ENCODE measurements at regions not wholly inside any gene's neighbourhood (a gene's known extent, or its start where the extent isn't known, plus 50 kb on each side); places are given as distances from the start of the nearest gene placed in this dataset.

GRCh38 chr1:221071777-221072176, 192.5 kb downstream of the HLX start:
- no peak for DNase-seq (ENCODE audit: low read depth)

GRCh38 chr1:221072214-221072613, 193.0 kb downstream of the HLX start:
- DNase-seq (ENCODE audit: low read depth) = no peak

DNA sequence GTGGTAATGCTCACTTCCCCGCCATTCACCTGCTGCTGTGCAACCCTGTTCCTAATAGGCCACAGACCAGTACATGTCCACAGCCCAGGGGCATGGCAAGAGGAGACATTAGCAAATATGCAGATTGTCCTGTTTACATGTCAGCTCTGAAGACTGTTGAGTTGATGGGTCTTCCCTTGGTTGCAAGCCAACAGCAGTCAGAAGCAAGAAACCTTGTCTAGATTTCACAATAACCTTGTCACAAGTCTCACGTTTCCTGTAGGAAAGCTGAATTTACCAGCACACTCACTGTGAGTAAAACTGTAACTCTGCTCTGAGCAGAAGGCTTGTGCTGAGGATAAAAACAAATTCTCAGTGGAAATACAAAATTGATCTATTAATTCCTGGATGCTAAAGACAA, 195.1 kb downstream of the HLX start:
- no peak for DNase-seq (ENCODE audit: low read depth)

DNA sequence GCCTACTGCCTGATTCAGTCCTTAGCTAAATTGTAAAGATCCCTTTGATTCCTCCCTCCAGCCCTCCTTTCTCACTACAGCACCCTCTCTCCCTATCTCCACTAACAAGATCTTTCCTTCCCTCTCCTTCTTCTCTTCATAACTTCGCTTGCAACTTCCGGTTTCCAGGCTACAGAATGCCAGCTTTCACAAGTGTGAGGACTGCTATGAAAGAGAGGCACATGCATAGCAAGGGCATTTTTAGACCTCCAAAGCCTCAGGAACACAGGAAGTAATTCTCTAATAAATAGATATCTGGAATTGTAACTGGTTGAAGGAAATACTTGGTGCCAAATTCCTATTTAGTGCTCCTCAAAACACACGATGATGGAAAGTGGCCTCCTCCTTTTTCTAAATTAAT, 196.7 kb downstream of the HLX start:
- DNase-seq (ENCODE audit: low read depth) = no peak

DNA sequence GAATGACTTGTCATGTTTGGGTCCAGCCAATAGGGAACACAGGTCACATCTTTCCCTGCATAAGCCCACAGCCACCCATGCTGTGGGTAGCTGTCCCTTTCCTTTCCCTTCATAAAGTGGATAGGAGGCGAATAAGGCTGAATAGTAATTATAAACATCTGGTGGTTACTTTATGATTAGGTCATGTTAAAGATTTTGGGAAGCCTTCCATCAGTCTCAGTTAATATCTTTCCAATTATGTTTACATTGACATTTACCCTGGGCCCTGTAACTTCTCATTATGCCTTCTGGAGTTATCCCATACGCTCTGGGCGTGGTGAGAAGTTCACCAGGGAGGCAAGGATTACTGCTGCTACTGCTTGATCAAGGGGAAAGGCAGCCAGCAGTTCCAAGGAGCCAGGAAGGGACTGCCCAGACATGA, 197.2 kb downstream of the HLX start:
- DNase-seq (ENCODE audit: low read depth) = no peak

- no peak for DNase-seq (ENCODE audit: low read depth)
Observed at GRCh38 chr1:221078260-221078965, 199.2 kb downstream of the HLX start.

- no peak for DNase-seq (ENCODE audit: low read depth)
Observed at GRCh38 chr1:221083902-221084301, 204.7 kb downstream of the HLX start.

GRCh38 chr1:221084681-221085080, 205.4 kb downstream of the HLX start:
- no peak for DNase-seq (ENCODE audit: low read depth)

- DNase-seq (ENCODE audit: low read depth) = no peak
Observed at GRCh38 chr1:221085701-221086375, 206.6 kb downstream of the HLX start.

- DNase-seq (ENCODE audit: low read depth) = no peak
Observed at GRCh38 chr1:221087919-221088318, 208.7 kb downstream of the HLX start.

- no peak for DNase-seq (ENCODE audit: low read depth)
Observed at GRCh38 chr1:221089273-221089672, 210.0 kb downstream of the HLX start.

GRCh38 chr1:221089803-221090202, 210.6 kb downstream of the HLX start:
- DNase-seq (ENCODE audit: low read depth) = no peak

- DNase-seq (ENCODE audit: low read depth) = no peak
Observed at GRCh38 chr1:221093903-221094791, 214.9 kb downstream of the HLX start.

- DNase-seq (ENCODE audit: low read depth) = no peak
Observed at GRCh38 chr1:221097479-221098281, 218.4 kb downstream of the HLX start.

GRCh38 chr1:221098471-221099405, 219.5 kb downstream of the HLX start:
- no peak for DNase-seq (ENCODE audit: low read depth)

GRCh38 chr1:221099747-221100595, 220.7 kb downstream of the HLX start:
- DNase-seq (ENCODE audit: low read depth) = no peak

GRCh38 chr1:221100611-221101010, 221.4 kb downstream of the HLX start:
- DNase-seq (ENCODE audit: low read depth) = no peak

DNA sequence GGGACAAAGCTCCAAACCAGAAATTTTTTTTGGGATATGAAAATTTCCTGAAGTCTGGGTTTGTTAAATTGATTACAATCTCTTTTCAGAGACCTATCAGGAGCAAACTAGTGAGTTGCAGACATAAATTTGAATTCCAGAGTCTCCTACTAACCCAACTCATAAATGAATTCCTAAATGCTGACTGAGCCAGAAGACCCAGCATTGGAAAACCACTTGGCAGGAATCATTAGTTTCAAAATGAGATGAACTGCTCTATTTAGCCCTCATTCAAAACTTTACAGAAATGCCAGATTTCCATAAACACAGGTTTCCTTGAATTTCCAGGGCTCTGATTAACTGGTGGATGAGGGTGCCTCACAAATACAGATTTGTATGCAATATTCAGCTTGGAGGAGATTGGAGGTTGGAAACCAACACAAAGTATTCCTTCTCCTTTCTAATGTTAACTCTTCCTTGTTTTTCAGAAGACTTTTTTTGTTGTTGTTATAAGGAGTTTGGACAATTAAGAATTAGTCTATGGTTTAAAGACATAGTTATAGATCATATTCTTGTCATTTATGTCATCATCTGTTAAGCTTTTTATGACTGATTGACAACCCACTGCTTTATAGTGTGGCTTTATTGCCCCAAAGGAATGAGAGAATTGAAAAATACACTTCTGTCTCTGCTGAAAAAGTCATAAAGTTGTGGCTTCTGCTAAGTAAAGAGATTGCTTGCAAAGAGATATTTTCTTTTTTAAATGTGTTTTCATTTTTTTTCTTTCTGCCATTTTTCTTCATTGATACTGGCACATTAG, 222.8 kb downstream of the HLX start:
- no peak for DNase-seq (ENCODE audit: low read depth)

DNA sequence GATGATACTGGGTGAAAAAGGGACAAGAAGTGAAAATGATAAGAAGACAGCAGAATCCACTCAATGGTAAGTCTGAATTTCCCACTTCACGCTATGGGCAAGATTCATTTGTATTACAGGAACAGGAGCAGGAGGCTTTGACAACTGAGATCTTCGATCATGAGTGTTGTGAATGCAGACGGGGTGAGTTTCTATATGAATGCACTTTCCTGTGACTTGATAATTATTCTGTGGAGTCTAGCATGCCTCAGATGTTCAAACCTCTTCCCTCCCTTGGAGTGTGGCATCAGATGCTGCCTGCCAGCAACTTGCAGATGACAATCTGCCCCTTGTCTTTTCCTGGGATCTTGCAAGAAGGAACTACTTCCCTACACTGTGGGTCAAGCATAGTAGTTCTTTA, 225.4 kb downstream of the HLX start:
- DNase-seq (ENCODE audit: low read depth) = no peak

All from stimulated activated CD8-positive, alpha-beta memory T cell treated with anti-CD3 and anti-CD28 coated beads, Interleukin-4, amount 100 ng/mL, for 24 hours (primary cell).